NB4 (cell line): ENCODE measurements at regions not wholly inside any gene's neighbourhood (a gene's known extent, or its start where the extent isn't known, plus 50 kb on each side); places are given as distances from the start of the nearest gene placed in this dataset.

Source experiments
- POLR2A ChIP-seq: IDR thresholded peaks from 2 replicates; pipeline ENCODE4 v1.6.1; 2011; ENCODE audit warnings: mild to moderate bottlenecking; ENCODE audit not compliant: insufficient read length; ENCODE audit errors: extremely low read depth
- TF ChIP-seq, protein P1 (sequence below): IDR thresholded peaks from 2 replicates; pipeline ENCODE4 v1.6.1; 2011; ENCODE audit warnings: low read depth, low read length
- TF ChIP-seq, protein P2 (sequence below): IDR thresholded peaks from one replicate; pipeline ENCODE4 v1.5.1; 2012; ENCODE audit warnings: low read depth, low read length

DNA sequence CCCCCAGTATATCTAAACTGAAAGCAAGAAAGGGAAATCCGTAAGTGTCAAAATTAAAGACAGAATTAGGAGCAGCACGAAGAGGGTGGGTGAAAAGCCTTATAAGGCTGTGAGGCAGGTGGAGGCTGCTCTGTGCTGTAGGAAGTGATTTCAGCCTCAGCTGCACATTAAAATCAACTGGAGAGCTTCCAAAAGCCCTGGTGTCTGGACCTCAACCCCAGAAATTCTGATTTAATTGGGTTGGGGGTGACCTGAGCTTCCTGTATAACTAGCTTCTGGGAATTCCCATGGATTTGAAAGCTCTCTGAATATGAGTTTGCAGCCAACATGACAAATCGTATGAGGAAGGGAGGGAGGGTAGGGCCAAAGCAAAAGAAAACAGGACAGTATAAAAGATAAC is 242.4 kb upstream of the TMTC4 start:
- TF ChIP-seq, protein P1, sequence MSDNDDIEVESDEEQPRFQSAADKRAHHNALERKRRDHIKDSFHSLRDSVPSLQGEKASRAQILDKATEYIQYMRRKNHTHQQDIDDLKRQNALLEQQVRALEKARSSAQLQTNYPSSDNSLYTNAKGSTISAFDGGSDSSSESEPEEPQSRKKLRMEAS = no peak
- TF ChIP-seq, protein P2, sequence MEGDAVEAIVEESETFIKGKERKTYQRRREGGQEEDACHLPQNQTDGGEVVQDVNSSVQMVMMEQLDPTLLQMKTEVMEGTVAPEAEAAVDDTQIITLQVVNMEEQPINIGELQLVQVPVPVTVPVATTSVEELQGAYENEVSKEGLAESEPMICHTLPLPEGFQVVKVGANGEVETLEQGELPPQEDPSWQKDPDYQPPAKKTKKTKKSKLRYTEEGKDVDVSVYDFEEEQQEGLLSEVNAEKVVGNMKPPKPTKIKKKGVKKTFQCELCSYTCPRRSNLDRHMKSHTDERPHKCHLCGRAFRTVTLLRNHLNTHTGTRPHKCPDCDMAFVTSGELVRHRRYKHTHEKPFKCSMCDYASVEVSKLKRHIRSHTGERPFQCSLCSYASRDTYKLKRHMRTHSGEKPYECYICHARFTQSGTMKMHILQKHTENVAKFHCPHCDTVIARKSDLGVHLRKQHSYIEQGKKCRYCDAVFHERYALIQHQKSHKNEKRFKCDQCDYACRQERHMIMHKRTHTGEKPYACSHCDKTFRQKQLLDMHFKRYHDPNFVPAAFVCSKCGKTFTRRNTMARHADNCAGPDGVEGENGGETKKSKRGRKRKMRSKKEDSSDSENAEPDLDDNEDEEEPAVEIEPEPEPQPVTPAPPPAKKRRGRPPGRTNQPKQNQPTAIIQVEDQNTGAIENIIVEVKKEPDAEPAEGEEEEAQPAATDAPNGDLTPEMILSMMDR = no peak
- no peak for TF ChIP-seq POLR2A
